ENCODE measurements at regions not wholly inside any gene's neighbourhood (a gene's known extent, or its start where the extent isn't known, plus 50 kb on each side); places are given as distances from the start of the nearest gene placed in this dataset.

- no peak for DNase-seq (ENCODE audit: low read depth in 2 of 2)
These were observed 122.2 kb downstream of the ZNF518B start for GRCh38 chr4:10335050-10335449.

GRCh38 chr4:10334506-10335028, 122.7 kb downstream of the ZNF518B start:
- DNase-seq (ENCODE audit: low read depth in 2 of 2), result no peak

GRCh38 chr4:10333942-10334341, 123.3 kb downstream of the ZNF518B start:
- DNase-seq (ENCODE audit: low read depth in 2 of 2), result no peak

GRCh38 chr4:10326075-10326474, 131.2 kb downstream of the ZNF518B start:
- DNase-seq (ENCODE audit: low read depth in 2 of 2), result no peak

- DNase-seq (ENCODE audit: low read depth in 2 of 2), result no peak
These were observed 135.3 kb downstream of the ZNF518B start for GRCh38 chr4:10321931-10322330.

GRCh38 chr4:10320130-10320529, 137.1 kb downstream of the ZNF518B start:
- DNase-seq (ENCODE audit: low read depth in 2 of 2), result no peak

- no peak for DNase-seq (ENCODE audit: low read depth in 2 of 2)
These were observed 139.9 kb downstream of the ZNF518B start for GRCh38 chr4:10317345-10317744.

GRCh38 chr4:10316851-10317250, 140.4 kb downstream of the ZNF518B start:
- DNase-seq (ENCODE audit: low read depth in 2 of 2), result no peak

GRCh38 chr4:10315638-10316037, 141.6 kb downstream of the ZNF518B start:
- no peak for DNase-seq (ENCODE audit: low read depth in 2 of 2)

GRCh38 chr4:10312568-10312967, 144.7 kb downstream of the ZNF518B start:
- no peak for DNase-seq (ENCODE audit: low read depth in 2 of 2)

- DNase-seq (ENCODE audit: low read depth in 2 of 2), result no peak
These were observed 145.3 kb downstream of the ZNF518B start for GRCh38 chr4:10311939-10312338.

- DNase-seq (ENCODE audit: low read depth in 2 of 2), result no peak
These were observed 151.4 kb downstream of the ZNF518B start for GRCh38 chr4:10305816-10306215.

- no peak for DNase-seq (ENCODE audit: low read depth in 2 of 2)
These were observed 153.9 kb downstream of the ZNF518B start for GRCh38 chr4:10303291-10303690.

GRCh38 chr4:10302096-10302495, 155.1 kb downstream of the ZNF518B start:
- DNase-seq (ENCODE audit: low read depth in 2 of 2), result no peak

GRCh38 chr4:10299601-10300000, 157.6 kb downstream of the ZNF518B start:
- no peak for DNase-seq (ENCODE audit: low read depth in 2 of 2)

- no peak for DNase-seq (ENCODE audit: low read depth in 2 of 2)
These were observed 158.5 kb downstream of the ZNF518B start for GRCh38 chr4:10298681-10299080.

GRCh38 chr4:10296730-10297129, 160.5 kb downstream of the ZNF518B start:
- no peak for DNase-seq (ENCODE audit: low read depth in 2 of 2)

- no peak for DNase-seq (ENCODE audit: low read depth in 2 of 2)
These were observed 161.9 kb downstream of the ZNF518B start for GRCh38 chr4:10295301-10295700.

GRCh38 chr4:10289538-10289906, 167.7 kb downstream of the ZNF518B start:
- no peak for DNase-seq (ENCODE audit: low read depth in 2 of 2)

- DNase-seq (ENCODE audit: low read depth in 2 of 2), result no peak
These were observed 168.2 kb downstream of the ZNF518B start for GRCh38 chr4:10288830-10289537.

- no peak for DNase-seq (ENCODE audit: low read depth in 2 of 2)
These were observed 168.4 kb upstream of the WDR1 start for GRCh38 chr4:10285028-10285427.

- DNase-seq (ENCODE audit: low read depth in 2 of 2), result no peak
These were observed 167.2 kb upstream of the WDR1 start for GRCh38 chr4:10283761-10284160.

GRCh38 chr4:10281996-10282395, 165.4 kb upstream of the WDR1 start:
- DNase-seq (ENCODE audit: low read depth in 2 of 2), result no peak

GRCh38 chr4:10279261-10279660, 162.7 kb upstream of the WDR1 start:
- no peak for DNase-seq (ENCODE audit: low read depth in 2 of 2)
